Fibroblast of pulmonary artery (primary cell): ENCODE measurements at regions not wholly inside any gene's neighbourhood (a gene's known extent, or its start where the extent isn't known, plus 50 kb on each side); places are given as distances from the start of the nearest gene placed in this dataset.

Experiments used
- DNase-seq: peaks from one replicate; pipeline ENCODE4 v3.0.0-alpha.2; 2010; ENCODE audit warnings: low read depth
- H3K4me3 ChIP-seq: replicated peaks from 2 replicates; pipeline ENCODE4 v1.5.1; 2011; ENCODE audit warnings: low read depth, mild to moderate bottlenecking, control low read depth, low read length, moderate library complexity
- CTCF ChIP-seq: IDR thresholded peaks from 2 replicates; pipeline ENCODE4 v1.5.1; 2011; ENCODE audit warnings: mild to moderate bottlenecking, control low read depth, low read length, inconsistent platforms; ENCODE audit errors: missing control alignments

- TF ChIP-seq CTCF: no peak
- DNase-seq: peak; percentile 14
- H3K4me3 ChIP-seq: no peak overlapping the region
These were observed 209.6 kb upstream of the PDE4D start for GRCh38 chr5:60102961-60103693.

- no peak overlapping the region for H3K4me3 ChIP-seq
- no peak for DNase-seq
- TF ChIP-seq CTCF: no peak
These were observed 208.0 kb upstream of the PDE4D start for GRCh38 chr5:60101573-60101972.

GRCh38 chr5:60092671-60093422, 199.3 kb upstream of the PDE4D start:
- H3K4me3 ChIP-seq: no peak overlapping the region
- TF ChIP-seq CTCF: no peak
- peak; percentile 18 for DNase-seq

- no peak for DNase-seq
- H3K4me3 ChIP-seq: no peak overlapping the region
- TF ChIP-seq CTCF: no peak
These were observed 193.1 kb upstream of the PDE4D start for GRCh38 chr5:60086583-60086982.

DNA sequence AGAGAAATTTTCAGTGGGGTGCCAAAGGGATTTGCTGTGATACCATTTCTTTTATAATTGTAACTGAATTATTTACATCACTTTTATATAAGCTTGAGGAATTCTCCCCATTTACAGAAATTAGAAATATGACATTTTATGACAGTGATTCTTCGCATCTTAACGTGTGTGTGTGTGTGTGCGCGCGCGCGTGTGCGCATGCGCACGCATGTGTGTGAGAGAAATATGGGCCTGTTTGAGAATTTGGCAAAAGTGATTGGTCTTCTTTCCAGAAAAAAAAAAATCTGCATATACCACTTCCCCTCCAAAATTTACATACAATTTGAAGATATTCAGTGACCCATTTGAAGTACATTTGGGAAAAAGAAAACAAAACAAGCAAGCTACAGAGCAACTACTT, 190.7 kb upstream of the PDE4D start:
- TF ChIP-seq CTCF: no peak
- no peak for DNase-seq
- H3K4me3 ChIP-seq: no peak overlapping the region

GRCh38 chr5:60077292-60077691, 183.8 kb upstream of the PDE4D start:
- H3K4me3 ChIP-seq: no peak overlapping the region
- no peak for DNase-seq
- no peak for TF ChIP-seq CTCF

GRCh38 chr5:60076746-60077145, 183.2 kb upstream of the PDE4D start:
- no peak overlapping the region for H3K4me3 ChIP-seq
- no peak for TF ChIP-seq CTCF
- DNase-seq: no peak
